NB4 (cell line): ENCODE measurements at regions not wholly inside any gene's neighbourhood (a gene's known extent, or its start where the extent isn't known, plus 50 kb on each side); places are given as distances from the start of the nearest gene placed in this dataset.

Experiments
- CTCF ChIP-seq: IDR thresholded peaks from one replicate; pipeline ENCODE4 v1.5.1; 2012; ENCODE audit warnings: low read depth, low read length
- MYC ChIP-seq: IDR thresholded peaks from 2 replicates; pipeline ENCODE4 v1.6.1; 2011; ENCODE audit warnings: low read depth, low read length
- POLR2A ChIP-seq: IDR thresholded peaks from 2 replicates; pipeline ENCODE4 v1.6.1; 2011; ENCODE audit warnings: mild to moderate bottlenecking; ENCODE audit not compliant: insufficient read length; ENCODE audit errors: extremely low read depth
- TF ChIP-seq, protein P1 (sequence below): IDR thresholded peaks from 2 replicates; pipeline ENCODE4 v1.6.1; 2011; ENCODE audit warnings: low read depth, low read length

GRCh38 chr9:30944741-30945280, 1439.6 kb upstream of the ACO1 start:
- TF ChIP-seq, protein P1, sequence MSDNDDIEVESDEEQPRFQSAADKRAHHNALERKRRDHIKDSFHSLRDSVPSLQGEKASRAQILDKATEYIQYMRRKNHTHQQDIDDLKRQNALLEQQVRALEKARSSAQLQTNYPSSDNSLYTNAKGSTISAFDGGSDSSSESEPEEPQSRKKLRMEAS: no peak
- TF ChIP-seq CTCF: no peak
- TF ChIP-seq POLR2A: no peak
- no peak for TF ChIP-seq MYC
